ENCODE measurements at regions not wholly inside any gene's neighbourhood (a gene's known extent, or its start where the extent isn't known, plus 50 kb on each side); places are given as distances from the start of the nearest gene placed in this dataset.
"Not testable (repeated sequence)": the region's sequence is repeated elsewhere in the genome, so short reads cannot be mapped to it uniquely, and the experiment has no call there.

DNA sequence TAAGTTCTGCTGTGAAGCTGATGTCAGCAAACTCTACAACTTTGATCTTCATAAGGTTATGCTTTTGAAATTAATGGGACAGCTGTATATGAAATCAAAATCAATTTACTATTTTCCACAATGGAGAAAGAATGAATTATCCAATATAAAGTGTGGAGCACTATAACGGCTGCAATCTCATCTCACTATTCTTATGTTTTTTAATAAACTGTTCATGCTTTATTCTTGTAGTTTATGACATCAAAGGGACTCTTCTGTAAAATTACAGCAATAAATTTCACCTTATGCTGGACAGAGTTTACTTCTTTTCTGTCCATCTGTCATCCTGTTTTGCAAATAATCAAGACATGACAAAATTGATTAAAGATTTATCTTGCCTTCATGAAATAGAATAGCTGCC lies 192.5 kb downstream of the TECRL start:
- no peak for DNase-seq (ENCODE audit: low spot score)

GRCh38 chr4:64205376-64205775 lies 203.9 kb downstream of the TECRL start:
- no peak for DNase-seq (ENCODE audit: low spot score)

DNA sequence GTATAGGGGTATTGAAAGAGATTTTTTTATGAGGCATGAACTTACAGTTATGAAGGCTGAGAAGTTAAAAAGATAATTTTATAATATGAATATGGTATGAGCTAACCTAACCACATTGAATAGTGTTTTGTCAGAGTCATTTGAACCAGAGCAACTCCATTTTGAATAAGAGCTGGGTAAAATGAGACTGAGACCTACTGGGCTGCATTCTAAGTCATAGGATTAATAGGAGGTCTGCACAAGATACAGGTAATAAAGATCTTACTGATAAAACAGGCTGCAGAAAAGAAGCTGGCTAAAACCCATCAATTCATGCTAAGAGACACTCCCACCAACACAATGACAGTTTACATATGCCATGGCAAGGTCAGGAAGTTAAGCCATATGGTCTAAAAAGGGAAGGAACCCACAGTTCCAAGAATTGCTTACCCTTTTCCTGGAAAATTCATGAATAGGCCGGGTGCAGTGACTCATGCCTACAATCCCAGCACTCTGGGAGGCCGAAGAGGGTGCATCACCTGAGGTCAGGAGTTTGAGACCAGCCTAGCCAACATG lies 209.2 kb downstream of the TECRL start:
- no peak for DNase-seq (ENCODE audit: low spot score)

DNA sequence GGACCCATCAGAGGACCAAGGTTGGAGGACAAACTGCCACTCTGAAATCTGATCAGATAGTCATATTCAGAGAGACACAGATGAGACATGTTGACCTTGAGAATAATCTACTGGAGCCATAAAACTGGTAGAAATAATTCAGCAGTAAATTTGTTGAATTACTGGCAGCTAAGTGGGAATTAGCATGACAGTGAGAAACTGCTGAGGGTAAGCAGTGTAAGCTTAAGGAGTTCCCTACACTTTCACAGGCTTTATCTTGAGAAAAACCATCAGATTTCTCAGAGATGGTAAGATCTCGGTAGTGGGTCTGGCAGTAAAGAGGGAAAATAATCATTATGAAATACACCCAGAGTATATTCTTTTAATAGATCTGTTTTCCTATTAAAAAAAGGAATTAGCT lies 213.7 kb downstream of the TECRL start:
- DNase-seq (ENCODE audit: low spot score), result no peak

DNA sequence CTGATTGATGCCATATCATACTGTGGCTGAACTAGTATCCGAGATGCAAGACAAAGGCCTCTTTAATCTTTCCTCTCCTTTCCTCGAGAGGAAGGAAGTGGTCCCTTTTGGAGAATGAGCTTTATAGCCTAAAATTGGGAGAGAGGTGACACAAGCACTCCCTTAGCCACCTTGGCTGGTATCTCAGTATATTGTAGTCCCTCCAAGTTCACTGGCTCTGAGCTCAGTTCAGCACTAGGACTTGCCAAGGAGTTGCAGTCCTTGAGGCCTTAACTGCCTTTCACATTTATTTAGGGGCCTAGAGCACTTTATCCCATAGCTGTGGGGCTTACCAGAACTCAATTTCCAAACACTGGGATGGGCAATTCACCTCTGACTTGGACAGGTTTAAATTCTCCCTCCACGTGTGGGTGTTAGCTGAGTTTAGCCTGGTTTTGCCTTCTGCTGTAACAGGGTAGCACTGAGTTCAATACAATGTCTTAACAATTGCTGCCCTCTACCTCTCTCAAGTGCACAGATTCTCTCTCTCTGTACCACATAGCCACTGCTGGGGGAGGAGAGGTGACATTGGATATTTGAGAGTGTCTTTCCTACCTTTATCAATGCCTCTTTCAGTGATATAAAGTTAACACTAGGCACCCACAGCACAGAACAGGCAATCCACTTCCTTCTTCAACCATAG lies 216.4 kb downstream of the TECRL start:
- DNase-seq (ENCODE audit: low spot score), result no peak

DNA sequence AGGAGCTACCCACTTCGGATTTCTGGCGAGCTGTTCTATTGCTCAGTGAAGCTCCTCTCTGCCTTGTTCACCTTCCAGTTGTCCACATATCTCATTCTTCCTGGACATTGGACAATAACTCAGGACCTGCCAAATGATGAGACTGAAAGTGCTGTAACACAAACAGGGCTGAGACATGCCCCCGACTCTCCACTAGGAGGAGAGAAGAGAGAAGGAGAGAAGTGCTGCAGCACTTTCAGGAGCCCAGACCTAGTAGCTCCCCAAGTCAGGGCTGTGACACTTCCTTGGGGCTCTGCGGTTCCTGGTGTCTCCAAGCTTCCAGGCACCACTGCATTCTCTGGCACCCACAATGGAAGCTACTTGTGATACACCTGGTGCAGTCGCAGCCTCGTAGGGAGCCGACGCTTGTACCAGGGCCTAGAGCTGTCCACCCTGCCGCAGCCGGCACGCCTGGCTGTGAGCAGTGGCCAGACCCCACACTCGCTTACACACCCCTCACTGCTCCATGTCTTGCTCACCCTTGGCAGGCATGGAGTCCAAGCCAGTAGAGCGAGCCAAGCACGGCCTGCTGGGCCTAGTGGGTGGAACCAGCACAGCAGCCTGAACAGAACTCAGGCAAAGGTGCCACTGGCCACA lies 234.9 kb downstream of the TECRL start:
- DNase-seq (ENCODE audit: low spot score), result no peak

DNA sequence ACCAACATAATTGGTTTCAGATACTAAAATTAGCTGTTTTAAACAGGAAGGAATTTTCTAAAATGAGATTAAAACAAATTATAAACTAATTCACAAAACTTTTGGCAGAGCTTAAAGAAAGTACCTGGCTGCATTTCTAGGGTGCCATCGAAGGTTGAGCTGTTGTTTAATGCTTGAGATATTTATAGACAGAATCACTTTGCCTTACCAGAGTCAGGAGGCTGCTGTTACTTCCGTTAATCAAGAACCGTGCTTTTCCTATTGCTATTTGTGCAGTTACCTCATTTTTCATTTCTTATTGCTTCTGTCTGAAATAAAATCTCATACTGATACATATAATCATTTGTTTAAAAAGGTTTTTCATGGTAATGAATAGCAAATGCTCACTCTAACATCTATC lies 242.9 kb downstream of the TECRL start:
- no peak for DNase-seq (ENCODE audit: low spot score)

DNA sequence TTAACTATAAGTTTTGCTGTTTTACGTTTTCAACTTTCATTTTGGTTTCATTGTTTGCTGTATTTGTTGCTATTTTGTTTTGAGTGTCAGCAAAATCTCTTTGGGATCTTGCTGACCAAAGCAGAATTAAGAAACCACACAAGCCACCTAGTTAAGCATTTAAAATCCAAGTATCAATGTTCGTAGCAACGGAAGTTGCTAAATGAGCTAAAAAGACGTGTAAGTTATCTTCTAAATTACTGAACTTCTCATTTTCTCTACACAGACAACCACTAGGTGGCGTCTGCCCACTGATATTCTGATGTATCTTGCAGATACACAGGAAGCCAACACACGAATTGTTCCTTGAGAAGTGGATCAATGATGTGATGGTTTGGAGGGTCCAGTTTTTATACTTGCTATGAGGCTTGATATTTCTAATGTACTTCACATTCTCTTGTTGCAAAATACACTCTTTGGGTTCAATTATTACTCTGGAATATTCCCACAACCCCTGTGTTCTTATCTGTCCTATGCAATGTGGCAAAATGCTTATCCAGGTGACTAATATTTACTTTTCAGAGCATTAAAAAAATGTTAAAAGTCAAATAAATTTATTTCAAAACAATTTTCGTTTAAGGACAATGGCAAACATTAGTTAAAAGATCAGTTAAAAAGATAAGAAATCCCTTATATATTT lies 250.5 kb downstream of the TECRL start:
- no peak for DNase-seq (ENCODE audit: low spot score)

- no peak for DNase-seq (ENCODE audit: low spot score)
Observed at GRCh38 chr4:64157397-64157796, 251.9 kb downstream of the TECRL start.

- no peak for DNase-seq (ENCODE audit: low spot score)
Observed at GRCh38 chr4:64156253-64156652, 253.0 kb downstream of the TECRL start.

DNA sequence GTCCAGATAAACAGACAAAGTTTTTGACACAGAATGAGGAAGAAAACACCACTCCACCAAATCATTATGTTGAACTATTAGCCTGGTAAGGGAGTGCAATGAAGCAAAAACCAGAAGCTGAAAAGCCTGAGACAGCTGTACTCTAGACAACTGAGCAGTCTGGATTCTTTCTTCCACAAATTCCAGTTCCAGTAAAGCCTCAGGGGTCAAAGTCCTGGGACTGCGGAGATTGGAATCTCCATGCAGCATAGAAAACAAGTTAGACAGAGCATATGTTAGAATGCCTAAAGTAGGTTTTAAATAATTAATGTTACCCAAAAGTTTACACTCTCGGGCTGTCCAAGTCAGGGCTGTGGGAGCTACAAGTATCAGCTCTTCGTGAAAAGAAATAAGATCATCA lies 263.2 kb downstream of the TECRL start:
- DNase-seq (ENCODE audit: low spot score), result no peak

DNA sequence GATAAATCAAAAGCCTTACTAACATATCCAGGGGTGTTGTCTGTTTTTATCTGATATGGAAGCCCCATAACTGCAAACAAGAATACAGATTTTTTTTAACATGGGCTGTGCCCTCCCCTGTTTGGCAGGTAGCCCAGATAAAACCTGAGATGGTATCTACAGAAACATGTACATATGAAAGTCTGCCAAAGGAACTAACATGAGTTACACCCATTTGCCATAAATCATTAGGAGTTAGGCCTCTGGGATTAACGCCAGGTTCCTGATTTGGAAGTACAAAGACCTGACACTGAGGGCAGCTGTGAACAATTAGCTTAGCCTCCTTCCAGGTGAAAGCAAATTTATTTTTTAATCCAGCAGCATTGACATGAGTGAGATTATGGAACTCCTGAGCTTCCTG lies 264.3 kb downstream of the TECRL start:
- DNase-seq (ENCODE audit: low spot score), result no peak

GRCh38 chr4:64130907-64131306 lies 278.3 kb downstream of the TECRL start:
- DNase-seq (ENCODE audit: low spot score), result no peak

DNA sequence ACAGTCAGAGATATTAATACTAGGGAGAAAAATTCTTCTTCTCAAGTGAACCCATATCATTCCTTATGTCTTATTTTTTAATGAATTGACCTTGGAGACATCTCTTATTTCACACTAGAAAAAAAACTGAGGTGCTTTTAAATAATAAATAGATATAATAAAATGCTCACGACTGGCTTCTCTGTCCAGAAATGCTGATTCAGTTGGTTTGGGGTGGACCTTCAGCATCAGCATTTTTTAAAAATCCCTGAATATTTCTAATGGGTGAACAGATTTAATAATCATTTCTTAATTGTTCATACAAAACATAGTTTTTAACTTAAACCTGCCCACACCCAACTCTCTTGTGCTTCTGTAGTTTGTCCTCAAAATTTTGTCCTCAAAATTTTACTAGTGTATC lies 283.9 kb downstream of the TECRL start:
- no peak for DNase-seq (ENCODE audit: low spot score)

GRCh38 chr4:64121803-64122202 lies 287.4 kb downstream of the TECRL start:
- DNase-seq (ENCODE audit: low spot score), result no peak

- DNase-seq (ENCODE audit: low spot score), result no peak
Observed at GRCh38 chr4:64105903-64106302, 303.3 kb downstream of the TECRL start.

- DNase-seq (ENCODE audit: low spot score), result no peak
Observed at GRCh38 chr4:64095398-64095797, 313.9 kb downstream of the TECRL start.

- no peak for DNase-seq (ENCODE audit: low spot score)
Observed at GRCh38 chr4:64079316-64079715, 329.9 kb downstream of the TECRL start.

- DNase-seq (ENCODE audit: low spot score), result no peak
Observed at GRCh38 chr4:64068096-64068495, 341.2 kb downstream of the TECRL start.

GRCh38 chr4:64062991-64063390 lies 346.3 kb downstream of the TECRL start:
- no peak for DNase-seq (ENCODE audit: low spot score)

- not testable (repeated sequence) for DNase-seq (ENCODE audit: low spot score)
Observed at GRCh38 chr4:64037033-64037432, 372.2 kb downstream of the TECRL start.

GRCh38 chr4:64022560-64022959 lies 386.7 kb downstream of the TECRL start:
- no peak for DNase-seq (ENCODE audit: low spot score)

Data from mesenteric fat pad (tissue), 1 donor.